ENCODE measurements at regions not wholly inside any gene's neighbourhood (a gene's known extent, or its start where the extent isn't known, plus 50 kb on each side); places are given as distances from the start of the nearest gene placed in this dataset.

- TF ChIP-seq CTCF (IDR thresholded peaks at IDR 0.05; ENCODE audit: insufficient read depth, low read length, severe bottlenecking): no peak
- Histone ChIP-seq H3K36me3 (ENCODE audit: control insufficient read depth, insufficient read depth, low read length) (no peaks in the 10 kb centered on the region), H3K27me3 (ENCODE audit: control insufficient read depth, insufficient read depth, low read length) (no peaks in the 10 kb centered on the region), H3K4me3 (ENCODE audit: low read depth, low read length) (no peak overlapping the region)
- DNase-seq (ENCODE audit: low read depth) (no peak), FAIRE-seq (no peak)
Measured at GRCh38 chr1:59152511-59152910, 144.4 kb upstream of the FGGY start.

- H3K36me3 ChIP-seq (ENCODE audit: control insufficient read depth, insufficient read depth, low read length): no peaks in the 10 kb centered on the region
- H3K4me3 ChIP-seq (ENCODE audit: low read depth, low read length): no peak overlapping the region
- no peaks in the 10 kb centered on the region for H3K27me3 ChIP-seq (ENCODE audit: control insufficient read depth, insufficient read depth, low read length)
- FAIRE-seq (no peak), DNase-seq (ENCODE audit: low read depth) (no peak)
- TF ChIP-seq CTCF (IDR thresholded peaks at IDR 0.05; ENCODE audit: insufficient read depth, low read length, severe bottlenecking): no peak
Measured at GRCh38 chr1:59154401-59154800, 142.5 kb upstream of the FGGY start.

GRCh38 chr1:59155351-59155750 lies 141.5 kb upstream of the FGGY start:
- no peak overlapping the region for H3K4me3 ChIP-seq (ENCODE audit: low read depth, low read length)
- no peak for FAIRE-seq
- no peak for TF ChIP-seq CTCF (IDR thresholded peaks at IDR 0.05; ENCODE audit: insufficient read depth, low read length, severe bottlenecking)

GRCh38 chr1:59156051-59156450 lies 140.8 kb upstream of the FGGY start:
- Histone ChIP-seq H3K27me3 (ENCODE audit: control insufficient read depth, insufficient read depth, low read length) (no peaks in the 10 kb centered on the region), H3K36me3 (ENCODE audit: control insufficient read depth, insufficient read depth, low read length) (no peaks in the 10 kb centered on the region), H3K4me3 (ENCODE audit: low read depth, low read length) (no peak overlapping the region)
- DNase-seq (ENCODE audit: low read depth): no peak
- no peak for FAIRE-seq
- no peak for TF ChIP-seq CTCF (IDR thresholded peaks at IDR 0.05; ENCODE audit: insufficient read depth, low read length, severe bottlenecking)

More at GRCh38 chr1:59155351-59155750, 141.5 kb upstream of the FGGY start:
- DNase-seq (ENCODE audit: low read depth): no peak
- no peaks in the 10 kb centered on the region for H3K36me3 ChIP-seq (ENCODE audit: control insufficient read depth, insufficient read depth, low read length)
- H3K27me3 ChIP-seq (ENCODE audit: control insufficient read depth, insufficient read depth, low read length): no peaks in the 10 kb centered on the region

- DNase-seq (ENCODE audit: low read depth): no peak
- FAIRE-seq: no peak
- Histone ChIP-seq H3K36me3 (ENCODE audit: control insufficient read depth, insufficient read depth, low read length) (no peaks in the 10 kb centered on the region), H3K27me3 (ENCODE audit: control insufficient read depth, insufficient read depth, low read length) (no peaks in the 10 kb centered on the region), H3K4me3 (ENCODE audit: low read depth, low read length) (no peak overlapping the region)
- no peak for TF ChIP-seq CTCF (IDR thresholded peaks at IDR 0.05; ENCODE audit: insufficient read depth, low read length, severe bottlenecking)
Measured at GRCh38 chr1:59156526-59157199, 140.2 kb upstream of the FGGY start.

GRCh38 chr1:59158321-59158720 lies 138.6 kb upstream of the FGGY start:
- no peaks in the 10 kb centered on the region for H3K27me3 ChIP-seq (ENCODE audit: control insufficient read depth, insufficient read depth, low read length)
- H3K4me3 ChIP-seq (ENCODE audit: low read depth, low read length): no peak overlapping the region
- DNase-seq (ENCODE audit: low read depth) (no peak), FAIRE-seq (no peak)
- H3K36me3 ChIP-seq (ENCODE audit: control insufficient read depth, insufficient read depth, low read length): no peaks in the 10 kb centered on the region
- no peak for TF ChIP-seq CTCF (IDR thresholded peaks at IDR 0.05; ENCODE audit: insufficient read depth, low read length, severe bottlenecking)
